ENCODE measurements at regions not wholly inside any gene's neighbourhood (a gene's known extent, or its start where the extent isn't known, plus 50 kb on each side); places are given as distances from the start of the nearest gene placed in this dataset.
"Not testable (repeated sequence)": the region's sequence is repeated elsewhere in the genome, so short reads cannot be mapped to it uniquely, and the experiment has no call there.

DNA sequence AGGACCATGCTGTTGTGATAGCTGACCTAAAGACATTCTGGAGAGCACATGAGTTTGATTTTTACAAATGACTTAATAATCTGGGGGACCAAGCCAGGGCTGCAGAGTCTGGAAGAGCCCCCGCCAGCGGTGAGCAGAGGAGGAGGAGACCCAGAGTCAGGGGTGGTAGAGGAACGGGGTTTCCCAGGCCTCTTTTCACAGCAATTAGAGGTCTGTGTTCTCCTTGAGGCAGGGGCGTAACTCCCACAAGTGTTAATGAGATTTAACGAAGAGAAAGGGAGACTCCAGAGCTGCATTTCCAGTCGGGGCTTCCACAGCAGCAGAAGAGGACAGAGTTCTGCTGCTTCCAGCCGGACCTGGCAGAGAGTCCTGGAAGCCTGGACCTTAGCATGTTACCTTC is 137.9 kb upstream of the SLC24A2 start:
- DNase-seq = no peak

DNA sequence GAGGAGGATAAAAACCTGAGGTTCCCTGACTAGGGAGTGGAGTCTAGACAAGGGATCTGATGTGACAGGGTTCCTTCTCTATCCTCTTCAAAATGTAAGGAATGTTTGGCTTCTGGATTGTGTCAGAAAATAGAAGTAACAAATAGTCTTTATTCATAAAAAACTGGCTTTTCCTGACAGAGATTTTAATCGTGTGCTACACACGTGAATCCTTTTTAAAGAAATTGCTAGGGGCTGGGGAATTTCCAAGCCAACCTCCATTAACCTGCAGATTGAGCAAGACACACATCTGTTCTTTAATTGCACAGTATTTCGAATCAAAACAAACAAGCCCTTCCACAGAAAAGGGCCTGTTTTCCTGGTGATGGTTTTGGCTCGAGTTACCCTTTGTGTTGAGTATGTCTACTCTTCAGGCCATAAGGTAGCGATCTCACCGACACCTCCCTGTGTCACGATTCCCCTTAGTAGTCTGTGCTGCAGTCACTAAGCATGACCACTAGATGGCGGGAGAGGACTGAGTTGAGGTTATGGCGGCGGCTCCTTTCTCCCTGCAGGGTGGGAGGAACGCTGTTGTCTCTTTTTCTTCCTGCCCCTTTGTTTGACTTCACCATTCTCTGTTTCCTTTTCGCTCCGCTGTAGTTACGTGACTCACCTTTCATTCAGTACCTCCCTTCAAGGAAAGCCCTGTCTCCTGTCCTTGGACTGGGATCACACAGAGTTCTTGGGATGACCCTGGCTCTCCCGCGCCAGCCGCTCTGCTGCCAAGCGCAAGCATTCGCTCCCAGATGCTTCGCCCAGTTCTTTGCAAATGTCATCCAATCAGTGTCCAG is 137.1 kb upstream of the SLC24A2 start:
- peak; percentile 50 to 64 (median 58) for DNase-seq

- DNase-seq = no peak
Observed at GRCh38 chr9:19924080-19924479, 135.2 kb upstream of the SLC24A2 start.

- no peak for DNase-seq
Observed at GRCh38 chr9:19922476-19923118, 133.8 kb upstream of the SLC24A2 start.

- DNase-seq = no peak
Observed at GRCh38 chr9:19920401-19920800, 131.6 kb upstream of the SLC24A2 start.

- no peak for DNase-seq
Observed at GRCh38 chr9:19918630-19919029, 129.8 kb upstream of the SLC24A2 start.

DNA sequence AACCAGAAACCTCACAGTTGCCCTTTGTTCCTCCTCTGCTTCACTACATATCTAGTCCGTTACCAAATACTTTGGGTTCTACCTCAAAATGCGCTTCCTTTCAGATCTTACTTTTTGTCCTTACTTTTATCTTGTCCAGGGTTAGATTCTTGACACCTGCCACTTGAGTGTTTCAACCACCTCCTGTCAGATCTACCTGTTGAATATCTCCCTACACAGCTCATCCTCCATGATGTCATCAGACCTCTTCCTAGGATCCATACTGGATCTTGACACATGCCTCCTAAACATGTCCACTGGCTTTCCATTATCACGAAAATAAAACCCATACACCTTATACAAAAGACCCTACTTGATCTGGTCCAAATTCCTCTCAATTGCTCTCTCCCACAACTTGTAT is 125.2 kb upstream of the SLC24A2 start:
- DNase-seq = no peak

- DNase-seq = no peak
Observed at GRCh38 chr9:19913151-19913550, 124.3 kb upstream of the SLC24A2 start.

- no peak for DNase-seq
Observed at GRCh38 chr9:19903076-19903475, 114.2 kb upstream of the SLC24A2 start.

DNA sequence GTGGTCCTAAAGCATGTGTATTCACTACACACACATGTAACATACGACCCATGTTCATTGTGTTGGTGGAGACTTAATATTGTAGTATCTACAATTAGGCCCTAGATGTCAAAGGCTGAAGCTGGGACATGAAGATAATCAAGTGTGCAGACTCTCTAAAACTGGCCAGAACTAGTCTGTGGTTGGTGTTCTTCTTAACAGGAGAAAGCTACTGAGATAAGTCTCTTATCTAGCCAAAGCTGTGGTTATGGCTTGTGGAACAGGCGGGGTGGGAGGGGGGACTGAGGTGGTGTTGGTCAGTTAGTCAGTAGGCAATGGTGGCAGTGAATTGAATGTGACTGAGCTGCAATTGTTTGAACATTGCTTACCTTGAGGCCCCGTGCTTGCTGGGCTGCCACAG is 112.7 kb upstream of the SLC24A2 start:
- DNase-seq = no peak

DNA sequence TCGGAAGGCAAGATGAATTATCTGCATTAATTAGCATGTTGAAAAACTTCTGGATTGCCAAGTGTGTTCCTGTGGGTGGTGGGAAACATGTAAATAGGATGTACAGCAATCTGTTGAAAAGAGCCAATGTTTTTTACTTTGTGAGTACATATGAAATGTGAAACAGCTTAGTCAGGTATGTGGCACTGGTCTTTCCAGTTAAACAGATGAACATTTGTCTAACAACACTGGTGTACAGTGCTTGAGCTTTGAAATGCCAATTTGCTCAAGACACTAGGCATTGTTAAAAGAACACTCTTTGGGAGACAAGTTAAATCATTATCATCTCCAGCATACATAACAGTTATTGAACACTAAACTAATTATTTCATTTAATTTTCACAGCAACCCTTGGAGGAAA is 107.3 kb upstream of the SLC24A2 start:
- DNase-seq = no peak

- DNase-seq = not testable (repeated sequence)
Observed at GRCh38 chr9:19895578-19895977, 106.7 kb upstream of the SLC24A2 start.

DNA sequence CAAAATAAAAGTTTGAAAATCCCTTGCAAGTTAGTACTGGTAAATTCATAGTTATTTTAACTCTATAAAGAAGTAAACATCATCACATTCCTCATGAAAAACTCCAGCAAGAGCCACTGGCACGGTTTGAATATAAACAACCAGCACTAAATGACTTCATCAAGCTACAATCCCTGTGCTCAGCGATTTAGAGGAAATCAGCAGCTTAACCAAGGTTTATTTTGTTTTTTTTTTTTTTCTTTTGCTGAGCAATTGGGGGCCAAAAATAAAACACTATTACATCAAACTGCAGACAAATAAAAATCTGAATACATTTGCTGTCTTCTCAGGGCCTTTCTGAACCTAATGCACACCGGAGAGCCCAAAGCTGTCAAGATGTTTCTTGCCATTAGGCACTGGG is 106.2 kb upstream of the SLC24A2 start:
- no peak for DNase-seq

DNA sequence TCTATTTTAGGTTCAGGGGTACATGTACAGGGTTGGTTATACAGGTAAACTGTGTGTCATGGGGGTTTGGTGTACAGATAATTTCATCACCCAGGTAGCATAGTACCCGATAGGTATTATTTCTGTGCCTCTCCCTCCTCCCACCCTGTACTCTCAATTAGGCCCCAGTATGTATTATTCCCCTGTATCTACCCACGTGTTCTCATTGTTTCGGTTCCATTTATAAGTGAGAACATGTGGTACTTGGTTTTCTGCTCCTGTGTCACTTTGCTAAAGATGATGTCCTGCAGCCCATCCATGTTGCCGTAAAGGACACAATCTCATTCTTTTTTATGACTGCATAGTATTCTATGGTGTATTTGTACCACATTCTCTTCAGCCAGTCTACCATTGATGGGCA is 96.8 kb upstream of the SLC24A2 start:
- DNase-seq = no peak

DNA sequence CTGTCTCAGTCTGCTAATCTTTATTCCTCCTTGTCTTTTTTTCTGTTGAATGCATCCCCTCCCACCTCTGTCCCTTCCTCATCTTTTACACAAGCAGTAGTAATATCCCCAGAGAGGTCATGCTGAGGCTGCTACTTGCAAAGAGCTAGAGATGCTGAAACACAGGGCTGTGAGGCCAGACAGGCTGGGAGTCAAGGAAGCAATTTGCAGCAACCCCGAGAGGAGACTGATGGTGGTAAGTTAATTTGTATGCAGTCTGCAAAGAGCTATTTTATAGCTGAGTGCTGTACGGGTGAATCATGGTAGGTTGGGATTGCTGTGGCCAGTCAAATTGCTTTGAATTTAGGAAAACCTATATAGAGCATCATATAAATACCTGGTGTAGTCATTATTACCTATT is 90.2 kb upstream of the SLC24A2 start:
- no peak for DNase-seq

GRCh38 chr9:19876569-19877316 is 87.9 kb upstream of the SLC24A2 start:
- no peak for DNase-seq

DNA sequence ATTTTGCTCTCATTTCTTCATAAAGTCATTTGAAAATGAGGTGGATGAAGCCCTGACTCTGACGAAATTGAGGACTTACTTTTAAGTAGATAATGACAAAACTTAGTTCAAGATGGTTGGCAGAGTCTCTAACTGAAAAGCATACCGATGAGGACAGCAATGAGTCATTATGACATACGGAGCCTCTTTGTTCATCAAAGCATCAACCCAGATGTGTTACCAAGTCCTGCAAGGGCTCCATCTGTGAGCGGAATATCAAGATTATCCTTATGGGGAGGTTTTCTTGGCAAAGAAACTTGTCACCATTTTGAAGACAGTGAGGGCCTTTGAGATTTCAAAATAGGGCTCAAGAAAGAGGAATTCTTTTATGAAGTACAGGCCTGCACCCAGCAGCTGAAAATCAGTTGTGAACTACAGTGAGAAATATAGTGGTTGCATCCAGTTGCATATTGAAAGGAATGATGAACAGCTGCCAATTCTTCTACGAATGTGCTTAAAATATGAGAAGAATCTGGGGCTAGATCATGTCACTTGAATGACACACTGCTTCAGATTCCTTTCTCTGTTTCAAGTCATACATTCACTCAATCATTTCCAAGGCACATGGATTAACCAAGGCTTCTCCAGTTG is 86.6 kb upstream of the SLC24A2 start:
- DNase-seq = no peak

DNA sequence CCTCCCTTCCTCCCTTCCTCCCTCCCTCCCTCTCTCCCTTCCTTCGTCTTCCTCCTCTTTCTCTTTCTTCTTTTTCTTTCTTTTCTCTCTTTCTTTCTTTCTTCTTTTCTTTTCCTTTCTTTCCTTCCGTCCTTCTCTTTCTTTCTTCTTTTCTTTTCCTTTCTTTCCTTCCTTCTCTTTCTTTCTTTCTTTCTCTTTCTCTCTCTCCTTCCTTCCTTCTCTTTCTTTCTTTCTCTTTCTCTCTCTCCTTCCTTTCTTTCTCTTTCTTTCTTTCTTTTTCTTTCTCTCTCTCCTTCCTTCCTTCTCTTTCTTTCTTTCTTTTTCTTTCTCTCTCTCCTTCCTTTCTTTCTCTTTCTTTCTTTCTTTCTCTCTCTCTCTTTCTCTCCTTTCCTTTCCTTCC is 84.4 kb upstream of the SLC24A2 start:
- DNase-seq = not testable (repeated sequence)

GRCh38 chr9:19870988-19871387 is 82.2 kb upstream of the SLC24A2 start:
- DNase-seq = no peak

- DNase-seq = no peak
Observed at GRCh38 chr9:19840953-19841352, 52.1 kb upstream of the SLC24A2 start.

Measured in activated CD4-positive, CD25-positive, alpha-beta regulatory T cell (primary cell).